Ishikawa (cell line): ENCODE measurements at regions not wholly inside any gene's neighbourhood (a gene's known extent, or its start where the extent isn't known, plus 50 kb on each side); places are given as distances from the start of the nearest gene placed in this dataset.

ENCODE experiments used
- CEBPB ChIP-seq: IDR thresholded peaks from 2 replicates; pipeline ENCODE4 v1.6.1; 2012
- CREB1 ChIP-seq: IDR thresholded peaks from 2 replicates; pipeline ENCODE4 v1.6.1; 2012; ENCODE audit warnings: low read depth
- EGR1 ChIP-seq: IDR thresholded peaks from 2 replicates; pipeline ENCODE4 v1.6.1; 2012
- EP300 ChIP-seq: IDR thresholded peaks from 2 replicates; pipeline ENCODE4 v1.6.1; 2012; ENCODE audit warnings: borderline replicate concordance
- FOXM1 ChIP-seq: IDR thresholded peaks from 2 replicates; pipeline ENCODE4 v1.6.1; 2012; ENCODE audit warnings: low read depth, borderline replicate concordance
- MAX ChIP-seq: IDR thresholded peaks from 2 replicates; pipeline ENCODE4 v1.6.1; 2012
- NFIC ChIP-seq: IDR thresholded peaks from 2 replicates; pipeline ENCODE4 v1.6.1; 2012
- RAD21 ChIP-seq: IDR thresholded peaks from 2 replicates; pipeline ENCODE4 v1.6.1; 2012; ENCODE audit warnings: low read depth
- REST ChIP-seq: IDR thresholded peaks from 2 replicates; pipeline ENCODE4 v1.6.1; 2012; ENCODE audit warnings: low read depth, mild to moderate bottlenecking
- TAF1 ChIP-seq: IDR thresholded peaks from 2 replicates; pipeline ENCODE4 v1.6.1; 2012; ENCODE audit warnings: low read depth, mild to moderate bottlenecking
- TCF12 ChIP-seq: IDR thresholded peaks from 2 replicates; pipeline ENCODE4 v1.6.1; 2012; ENCODE audit warnings: low read depth
- TEAD4 ChIP-seq: IDR thresholded peaks from 2 replicates; pipeline ENCODE4 v1.6.1; 2012
- USF1 ChIP-seq: IDR thresholded peaks from 2 replicates; pipeline ENCODE4 v1.6.1; 2012
- YY1 ChIP-seq: IDR thresholded peaks from 2 replicates; pipeline ENCODE4 v1.6.1; 2012; ENCODE audit warnings: low read depth
- ZBTB7A ChIP-seq: IDR thresholded peaks from 2 replicates; pipeline ENCODE4 v1.6.1; 2012; ENCODE audit warnings: low read depth

GRCh38 chr3:102089904-102090720 is 240.8 kb downstream of the NFKBIZ start:
- TF ChIP-seq CREB1 = no peak
- no peak for TF ChIP-seq RAD21
- no peak for TF ChIP-seq EGR1
- no peak for TF ChIP-seq REST
- TF ChIP-seq TCF12 = no peak
- TF ChIP-seq TAF1 = no peak
- TF ChIP-seq CEBPB = no peak
- no peak for TF ChIP-seq NFIC
- TF ChIP-seq USF1 = no peak
- no peak for TF ChIP-seq TEAD4
- TF ChIP-seq FOXM1 = no peak
- no peak for TF ChIP-seq MAX
- TF ChIP-seq YY1 = no peak
- no peak for TF ChIP-seq EP300
- no peak for TF ChIP-seq ZBTB7A

GRCh38 chr3:102090721-102091045 is 241.4 kb downstream of the NFKBIZ start:
- TF ChIP-seq RAD21 = no peak
- no peak for TF ChIP-seq EP300
- no peak for TF ChIP-seq TEAD4
- no peak for TF ChIP-seq REST

- TF ChIP-seq EGR1 (no peak), NFIC (no peak), TCF12 (no peak), EP300 (no peak), FOXM1 (no peak), ZBTB7A (no peak), CEBPB (no peak), YY1 (no peak), MAX (no peak), REST (no peak), TEAD4 (no peak), RAD21 (no peak), CREB1 (no peak), TAF1 (no peak), USF1 (no peak)
These were observed 242.0 kb downstream of the NFKBIZ start for GRCh38 chr3:102091358-102091757.

- TF ChIP-seq MAX (no peak), TAF1 (no peak), CEBPB (no peak), TEAD4 (no peak), USF1 (no peak), FOXM1 (no peak), EGR1 (no peak), ZBTB7A (no peak), REST (no peak), EP300 (no peak), CREB1 (no peak), NFIC (no peak), RAD21 (no peak), TCF12 (no peak), YY1 (no peak)
These were observed 243.5 kb downstream of the NFKBIZ start for GRCh38 chr3:102092617-102093466.
